Loucy (cell line): ENCODE measurements at regions not wholly inside any gene's neighbourhood (a gene's known extent, or its start where the extent isn't known, plus 50 kb on each side); places are given as distances from the start of the nearest gene placed in this dataset.

Experiments
- H2AFZ ChIP-seq: fragments of 200-600 bp; sonication (generic); 2 replicates; pipeline ENCODE4 v1.6.0; 2016; ENCODE audit warnings: antibody characterized with exemption, mild to moderate bottlenecking, low read length, moderate library complexity
- H3F3A ChIP-seq: fragments of 200-600 bp; 2 replicates; pipeline ENCODE4 v1.6.0; 2016; ENCODE audit warnings: antibody characterized with exemption, low read depth, mild to moderate bottlenecking
- H3K27me3 ChIP-seq: fragments of 200-600 bp; sonication (generic); 2 replicates; pipeline ENCODE4 v1.6.1; 2014; ENCODE audit warnings: low read length, mild to moderate bottlenecking; ENCODE audit not compliant: insufficient read depth, poor library complexity, severe bottlenecking
- H3K36me3 ChIP-seq: fragments of 200-600 bp; sonication (generic); 2 replicates; pipeline ENCODE4 v1.6.1; 2016; ENCODE audit warnings: low read length; ENCODE audit not compliant: insufficient read depth
- H3K4me1 ChIP-seq: fragments of 200-600 bp; sonication (generic); 2 replicates; pipeline ENCODE4 v1.5.1; 2014; ENCODE audit warnings: low read length, mild to moderate bottlenecking; ENCODE audit not compliant: insufficient read depth, poor library complexity, severe bottlenecking
- H3K4me2 ChIP-seq: fragments of 200-600 bp; sonication (generic); 2 replicates; pipeline ENCODE4 v1.6.0; 2014; ENCODE audit warnings: antibody characterized with exemption, low read length, low read depth, mild to moderate bottlenecking; ENCODE audit not compliant: poor library complexity, severe bottlenecking
- H3K4me3 ChIP-seq: fragments of 200-600 bp; sonication (generic); 2 replicates; pipeline ENCODE4 v1.5.1; 2014; ENCODE audit warnings: low read length, mild to moderate bottlenecking, mixed read lengths; ENCODE audit not compliant: poor library complexity, severe bottlenecking
- H3K79me2 ChIP-seq: fragments of 200-600 bp; sonication (generic); 2 replicates; pipeline ENCODE4 v1.6.1; 2014; ENCODE audit warnings: low read length; ENCODE audit not compliant: insufficient read depth
- H3K9ac ChIP-seq: fragments of 200-600 bp; sonication (generic); 2 replicates; pipeline ENCODE4 v1.6.0; 2014; ENCODE audit warnings: mild to moderate bottlenecking, low read depth, low read length, moderate library complexity; ENCODE audit not compliant: poor library complexity, severe bottlenecking
- H3K9me2 ChIP-seq: fragments of 200-600 bp; sonication (generic); replicated peaks from 2 replicates; pipeline ENCODE4 v1.6.1; 2016; ENCODE audit warnings: low read depth, low read length, mixed read lengths
- H3K9me3 ChIP-seq: fragments of 200-600 bp; sonication (generic); 2 replicates; pipeline ENCODE4 v1.6.1; 2014; ENCODE audit warnings: mild to moderate bottlenecking, antibody characterized with exemption, low read length, low read depth; ENCODE audit not compliant: insufficient read depth
- H4K20me1 ChIP-seq: fragments of 200-600 bp; sonication (generic); 2 replicates; pipeline ENCODE4 v1.6.0; 2014; ENCODE audit warnings: antibody characterized with exemption, low read length, mild to moderate bottlenecking; ENCODE audit not compliant: insufficient read depth, poor library complexity, severe bottlenecking
- CTCF ChIP-seq: fragments of 200-600 bp; sonication (generic); conservative IDR thresholded peaks from 2 replicates; pipeline ENCODE4 v1.5.1; 2014; ENCODE audit warnings: mild to moderate bottlenecking, antibody characterized with exemption, low read length
- EZH2phosphoT487 ChIP-seq: fragments of 200-600 bp; IDR thresholded peaks from 2 replicates; pipeline ENCODE4 v1.6.1; 2018; ENCODE audit warnings: antibody characterized with exemption, mild to moderate bottlenecking, moderate library complexity, borderline replicate concordance

- Histone ChIP-seq H3F3A (no peaks in the 10 kb centered on the region), H3K9ac (no peak overlapping the region), H2AFZ (no peak overlapping the region), H3K4me2 (no peak overlapping the region), H3K4me1 (no peaks in the 10 kb centered on the region), H3K9me3 (no peaks in the 10 kb centered on the region), H3K27me3 (no peaks in the 10 kb centered on the region), H3K36me3 (no peaks in the 10 kb centered on the region), H3K9me2 (no peaks in the 10 kb centered on the region), H3K4me3 (no peak overlapping the region), H4K20me1 (no peaks in the 10 kb centered on the region), H3K79me2 (no peaks in the 10 kb centered on the region)
- no peak for TF ChIP-seq CTCF
- TF ChIP-seq EZH2phosphoT487, result no peak
These were observed 1472.5 kb upstream of the CDH6 start for GRCh38 chr5:29720954-29721353.

- Histone ChIP-seq H3K4me3 (no peak overlapping the region), H3K4me1 (no peaks in the 10 kb centered on the region), H3K27me3 (no peaks in the 10 kb centered on the region), H3F3A (no peaks in the 10 kb centered on the region), H3K9me3 (no peaks in the 10 kb centered on the region), H3K79me2 (no peaks in the 10 kb centered on the region), H2AFZ (no peak overlapping the region), H3K4me2 (no peak overlapping the region), H3K36me3 (no peaks in the 10 kb centered on the region), H3K9ac (no peak overlapping the region), H3K9me2 (no peaks in the 10 kb centered on the region), H4K20me1 (no peaks in the 10 kb centered on the region)
- no peak for TF ChIP-seq CTCF
- no peak for TF ChIP-seq EZH2phosphoT487
These were observed 1474.3 kb upstream of the CDH6 start for GRCh38 chr5:29719171-29719570.

- no peaks in the 10 kb centered on the region for H3K9me2 ChIP-seq
- no peaks in the 10 kb centered on the region for H3K4me1 ChIP-seq
- H3K4me2 ChIP-seq, result no peak overlapping the region
- H3K4me3 ChIP-seq, result no peak overlapping the region
- no peaks in the 10 kb centered on the region for H3K79me2 ChIP-seq
- no peaks in the 10 kb centered on the region for H3F3A ChIP-seq
- no peak for TF ChIP-seq CTCF
- TF ChIP-seq EZH2phosphoT487, result no peak
- H3K9ac ChIP-seq, result no peak overlapping the region
- no peaks in the 10 kb centered on the region for H3K27me3 ChIP-seq
- no peaks in the 10 kb centered on the region for H4K20me1 ChIP-seq
- H3K36me3 ChIP-seq, result no peaks in the 10 kb centered on the region
- no peaks in the 10 kb centered on the region for H3K9me3 ChIP-seq
- H2AFZ ChIP-seq, result no peak overlapping the region
These were observed 1478.3 kb upstream of the CDH6 start for GRCh38 chr5:29715167-29715566.
